ENCODE measurements at regions not wholly inside any gene's neighbourhood (a gene's known extent, or its start where the extent isn't known, plus 50 kb on each side); places are given as distances from the start of the nearest gene placed in this dataset.

GRCh38 chr5:8098081-8098480 lies 229.1 kb downstream of the MTRR start:
- no peak overlapping the region for H3K27ac ChIP-seq (ENCODE audit: insufficient read depth, low read depth, low read length)
- intact Hi-C loops (cut with micrococcal nuclease): no loop called here
- H3K4me2 ChIP-seq (ENCODE audit: insufficient read depth, low read length): no peak overlapping the region
- no peak overlapping the region for H2AFZ ChIP-seq (ENCODE audit: low read depth, low read length)
- DNase-seq (ENCODE audit: low read depth, low spot score): no peak
- ChIA-PET CTCF (no interaction called here), POLR2A (no interaction called here)
- H3K9me1 ChIP-seq (replicated peaks; ENCODE audit: control insufficient read depth, extremely low read depth, insufficient read depth, low read length): no peaks in the 10 kb centered on the region
- TF ChIP-seq MAX (IDR thresholded peaks at IDR 0.05; ENCODE audit: insufficient read depth, insufficient read length): no peak
- no peak for TF ChIP-seq EZH2 (IDR thresholded peaks at IDR 0.05; ENCODE audit: borderline replicate concordance, low read depth, low read length, severe bottlenecking)
- no peak for TF ChIP-seq MYC (IDR thresholded peaks at IDR 0.05; ENCODE audit: low read depth, low read length)
- TF ChIP-seq POLR2A (IDR thresholded peaks at IDR 0.05; ENCODE audit: low read depth, low read length): no peak
- TF ChIP-seq GATA2 (IDR thresholded peaks at IDR 0.05; ENCODE audit: insufficient read depth, insufficient read length, low read depth, low read length): no peak
- TF ChIP-seq FOS (IDR thresholded peaks at IDR 0.05; ENCODE audit: borderline replicate concordance, insufficient read depth, low read length): no peak
- TF ChIP-seq JUN (IDR thresholded peaks at IDR 0.05; ENCODE audit: borderline replicate concordance, insufficient read depth, insufficient read length, low read depth): no peak
- no peak for TF ChIP-seq CTCF (IDR thresholded peaks at IDR 0.05; ENCODE audit: extremely low read depth in 1 of 2, insufficient read depth in 1 of 2, low read depth in 1 of 2, low read length in 2 of 2)
- TF ChIP-seq POLR2AphosphoS5 (IDR thresholded peaks at IDR 0.05; ENCODE audit: insufficient read depth, low read depth, low read length): no peak
- no peaks in the 10 kb centered on the region for H3K79me2 ChIP-seq (ENCODE audit: control insufficient read depth, insufficient read depth, low read length)
- no peak for FAIRE-seq
- BruUV-seq (replicated peaks): no TSS peak
- no peak overlapping the region for H3K9ac ChIP-seq (replicated peaks; ENCODE audit: extremely low read depth, insufficient read depth, low read length)
- H4K20me1 ChIP-seq (replicated peaks; ENCODE audit: control insufficient read depth, extremely low read depth, insufficient read depth, low read length): no peaks in the 10 kb centered on the region
- H3K36me3 ChIP-seq (ENCODE audit: control insufficient read depth in 2 of 2, extremely low read depth in 1 of 2, insufficient read depth in 2 of 2, low read length in 2 of 2): no peaks in the 10 kb centered on the region
- H3K4me3 ChIP-seq (replicated peaks in 1 of 3; ENCODE audit: insufficient read depth in 1 of 3, low read depth in 1 of 3, low read length in 3 of 3): no peak overlapping the region
- H3K27me3 ChIP-seq (ENCODE audit: control insufficient read depth in 2 of 2, insufficient read depth in 2 of 2, low read length in 2 of 2): no peaks in the 10 kb centered on the region
- no peaks in the 10 kb centered on the region for H3K9me3 ChIP-seq (replicated peaks; ENCODE audit: control insufficient read depth, insufficient read depth, low read length)
- H3K4me1 ChIP-seq (ENCODE audit: control insufficient read depth, extremely low read depth, insufficient read depth, low read length): no peaks in the 10 kb centered on the region
- dilution Hi-C loops (cut with MboI; ENCODE audit: extremely low pct_ligation_motif_present, low sequenced_read_pairs): no loop called here

All from endothelial cell of umbilical vein (primary cell).